ENCODE measurements at regions not wholly inside any gene's neighbourhood (a gene's known extent, or its start where the extent isn't known, plus 50 kb on each side); places are given as distances from the start of the nearest gene placed in this dataset.

- H3K4me1 ChIP-seq (ENCODE audit: control insufficient read depth, insufficient read depth, low read length) = no peaks in the 10 kb centered on the region
- no peak overlapping the region for H3K27ac ChIP-seq (ENCODE audit: low read length)
- H3K27me3 ChIP-seq (ENCODE audit: control insufficient read depth in 1 of 2, insufficient read depth in 2 of 2, low read length in 2 of 2) = no peaks in the 10 kb centered on the region
- no peaks in the 10 kb centered on the region for H3K36me3 ChIP-seq (ENCODE audit: control insufficient read depth in 2 of 2, insufficient read depth in 2 of 2, low read length in 2 of 2)
- H3K4me3 ChIP-seq (ENCODE audit: low read length in 2 of 2) = no peak overlapping the region
- H3K9me3 ChIP-seq (ENCODE audit: control insufficient read depth in 2 of 2, low read length in 2 of 2) = no peaks in the 10 kb centered on the region
- no peak overlapping the region for H3K9ac ChIP-seq (ENCODE audit: low read length in 2 of 2)
Observed at GRCh38 chr18:37997695-37998094, 432.1 kb upstream of the CELF4 start.

- H3K27ac ChIP-seq (ENCODE audit: low read length) = no peak overlapping the region
- H3K9me3 ChIP-seq (ENCODE audit: control insufficient read depth in 2 of 2, low read length in 2 of 2) = no peaks in the 10 kb centered on the region
- H3K36me3 ChIP-seq (ENCODE audit: control insufficient read depth in 2 of 2, insufficient read depth in 2 of 2, low read length in 2 of 2) = no peaks in the 10 kb centered on the region
- H3K27me3 ChIP-seq (ENCODE audit: control insufficient read depth in 1 of 2, insufficient read depth in 2 of 2, low read length in 2 of 2) = no peaks in the 10 kb centered on the region
- H3K9ac ChIP-seq (ENCODE audit: low read length in 2 of 2) = no peak overlapping the region
- H3K4me3 ChIP-seq (ENCODE audit: low read length in 2 of 2) = no peak overlapping the region
- no peaks in the 10 kb centered on the region for H3K4me1 ChIP-seq (ENCODE audit: control insufficient read depth, insufficient read depth, low read length)
Observed at GRCh38 chr18:37987901-37988300, 422.3 kb upstream of the CELF4 start.

GRCh38 chr18:37986665-37987064, 421.1 kb upstream of the CELF4 start:
- H3K4me3 ChIP-seq (ENCODE audit: low read length in 2 of 2) = no peak overlapping the region
- no peak overlapping the region for H3K9ac ChIP-seq (ENCODE audit: low read length in 2 of 2)
- H3K27ac ChIP-seq (ENCODE audit: low read length) = no peak overlapping the region
- no peaks in the 10 kb centered on the region for H3K27me3 ChIP-seq (ENCODE audit: control insufficient read depth in 1 of 2, insufficient read depth in 2 of 2, low read length in 2 of 2)
- H3K36me3 ChIP-seq (ENCODE audit: control insufficient read depth in 2 of 2, insufficient read depth in 2 of 2, low read length in 2 of 2) = no peaks in the 10 kb centered on the region
- no peaks in the 10 kb centered on the region for H3K9me3 ChIP-seq (ENCODE audit: control insufficient read depth in 2 of 2, low read length in 2 of 2)
- no peaks in the 10 kb centered on the region for H3K4me1 ChIP-seq (ENCODE audit: control insufficient read depth, insufficient read depth, low read length)

GRCh38 chr18:37985126-37985525, 419.5 kb upstream of the CELF4 start:
- Histone ChIP-seq H3K9me3 (ENCODE audit: control insufficient read depth in 2 of 2, low read length in 2 of 2) (no peaks in the 10 kb centered on the region), H3K27me3 (ENCODE audit: control insufficient read depth in 1 of 2, insufficient read depth in 2 of 2, low read length in 2 of 2) (no peaks in the 10 kb centered on the region), H3K4me3 (ENCODE audit: low read length in 2 of 2) (no peak overlapping the region), H3K27ac (ENCODE audit: low read length) (no peak overlapping the region), H3K9ac (ENCODE audit: low read length in 2 of 2) (no peak overlapping the region), H3K36me3 (ENCODE audit: control insufficient read depth in 2 of 2, insufficient read depth in 2 of 2, low read length in 2 of 2) (no peaks in the 10 kb centered on the region), H3K4me1 (ENCODE audit: control insufficient read depth, insufficient read depth, low read length) (no peaks in the 10 kb centered on the region)

GRCh38 chr18:37980556-37980955, 415.0 kb upstream of the CELF4 start:
- Histone ChIP-seq H3K36me3 (ENCODE audit: control insufficient read depth in 2 of 2, insufficient read depth in 2 of 2, low read length in 2 of 2) (no peaks in the 10 kb centered on the region), H3K4me3 (ENCODE audit: low read length in 2 of 2) (no peak overlapping the region), H3K9ac (ENCODE audit: low read length in 2 of 2) (no peak overlapping the region), H3K27ac (ENCODE audit: low read length) (no peak overlapping the region), H3K4me1 (ENCODE audit: control insufficient read depth, insufficient read depth, low read length) (no peaks in the 10 kb centered on the region), H3K9me3 (ENCODE audit: control insufficient read depth in 2 of 2, low read length in 2 of 2) (no peaks in the 10 kb centered on the region), H3K27me3 (ENCODE audit: control insufficient read depth in 1 of 2, insufficient read depth in 2 of 2, low read length in 2 of 2) (no peaks in the 10 kb centered on the region)

GRCh38 chr18:37975446-37975845, 409.8 kb upstream of the CELF4 start:
- no peak overlapping the region for H3K27ac ChIP-seq (ENCODE audit: low read length)
- H3K9me3 ChIP-seq (ENCODE audit: control insufficient read depth in 2 of 2, low read length in 2 of 2) = no peaks in the 10 kb centered on the region
- H3K36me3 ChIP-seq (ENCODE audit: control insufficient read depth in 2 of 2, insufficient read depth in 2 of 2, low read length in 2 of 2) = no peaks in the 10 kb centered on the region
- H3K27me3 ChIP-seq (ENCODE audit: control insufficient read depth in 1 of 2, insufficient read depth in 2 of 2, low read length in 2 of 2) = no peaks in the 10 kb centered on the region
- H3K9ac ChIP-seq (ENCODE audit: low read length in 2 of 2) = no peak overlapping the region
- no peaks in the 10 kb centered on the region for H3K4me1 ChIP-seq (ENCODE audit: control insufficient read depth, insufficient read depth, low read length)
- no peak overlapping the region for H3K4me3 ChIP-seq (ENCODE audit: low read length in 2 of 2)

- Histone ChIP-seq H3K36me3 (ENCODE audit: control insufficient read depth in 2 of 2, insufficient read depth in 2 of 2, low read length in 2 of 2) (no peaks in the 10 kb centered on the region), H3K4me1 (ENCODE audit: control insufficient read depth, insufficient read depth, low read length) (no peaks in the 10 kb centered on the region), H3K9me3 (ENCODE audit: control insufficient read depth in 2 of 2, low read length in 2 of 2) (no peaks in the 10 kb centered on the region), H3K4me3 (ENCODE audit: low read length in 2 of 2) (no peak overlapping the region), H3K27ac (ENCODE audit: low read length) (no peak overlapping the region), H3K27me3 (ENCODE audit: control insufficient read depth in 1 of 2, insufficient read depth in 2 of 2, low read length in 2 of 2) (no peaks in the 10 kb centered on the region), H3K9ac (ENCODE audit: low read length in 2 of 2) (no peak overlapping the region)
Observed at GRCh38 chr18:37967261-37967660, 401.7 kb upstream of the CELF4 start.

GRCh38 chr18:37965572-37965970, 400.0 kb upstream of the CELF4 start:
- Histone ChIP-seq H3K36me3 (ENCODE audit: control insufficient read depth in 2 of 2, insufficient read depth in 2 of 2, low read length in 2 of 2) (no peaks in the 10 kb centered on the region), H3K27me3 (ENCODE audit: control insufficient read depth in 1 of 2, insufficient read depth in 2 of 2, low read length in 2 of 2) (no peaks in the 10 kb centered on the region), H3K9ac (ENCODE audit: low read length in 2 of 2) (no peak overlapping the region), H3K4me1 (ENCODE audit: control insufficient read depth, insufficient read depth, low read length) (no peaks in the 10 kb centered on the region), H3K27ac (ENCODE audit: low read length) (no peak overlapping the region), H3K9me3 (ENCODE audit: control insufficient read depth in 2 of 2, low read length in 2 of 2) (no peaks in the 10 kb centered on the region), H3K4me3 (ENCODE audit: low read length in 2 of 2) (no peak overlapping the region)

- H3K4me3 ChIP-seq (ENCODE audit: low read length in 2 of 2) = no peak overlapping the region
- H3K36me3 ChIP-seq (ENCODE audit: control insufficient read depth in 2 of 2, insufficient read depth in 2 of 2, low read length in 2 of 2) = no peaks in the 10 kb centered on the region
- no peak overlapping the region for H3K27ac ChIP-seq (ENCODE audit: low read length)
- H3K9me3 ChIP-seq (ENCODE audit: control insufficient read depth in 2 of 2, low read length in 2 of 2) = no peaks in the 10 kb centered on the region
- H3K27me3 ChIP-seq (ENCODE audit: control insufficient read depth in 1 of 2, insufficient read depth in 2 of 2, low read length in 2 of 2) = no peaks in the 10 kb centered on the region
- no peak overlapping the region for H3K9ac ChIP-seq (ENCODE audit: low read length in 2 of 2)
- no peaks in the 10 kb centered on the region for H3K4me1 ChIP-seq (ENCODE audit: control insufficient read depth, insufficient read depth, low read length)
Observed at GRCh38 chr18:37964885-37965571, 399.4 kb upstream of the CELF4 start.

GRCh38 chr18:37963837-37964236, 398.2 kb upstream of the CELF4 start:
- Histone ChIP-seq H3K9ac (ENCODE audit: low read length in 2 of 2) (no peak overlapping the region), H3K4me3 (ENCODE audit: low read length in 2 of 2) (no peak overlapping the region), H3K27me3 (ENCODE audit: control insufficient read depth in 1 of 2, insufficient read depth in 2 of 2, low read length in 2 of 2) (no peaks in the 10 kb centered on the region), H3K27ac (ENCODE audit: low read length) (no peak overlapping the region), H3K36me3 (ENCODE audit: control insufficient read depth in 2 of 2, insufficient read depth in 2 of 2, low read length in 2 of 2) (no peaks in the 10 kb centered on the region), H3K4me1 (ENCODE audit: control insufficient read depth, insufficient read depth, low read length) (no peaks in the 10 kb centered on the region), H3K9me3 (ENCODE audit: control insufficient read depth in 2 of 2, low read length in 2 of 2) (no peaks in the 10 kb centered on the region)

- Histone ChIP-seq H3K4me1 (ENCODE audit: control insufficient read depth, insufficient read depth, low read length) (no peaks in the 10 kb centered on the region), H3K27ac (ENCODE audit: low read length) (no peak overlapping the region), H3K36me3 (ENCODE audit: control insufficient read depth in 2 of 2, insufficient read depth in 2 of 2, low read length in 2 of 2) (no peaks in the 10 kb centered on the region), H3K27me3 (ENCODE audit: control insufficient read depth in 1 of 2, insufficient read depth in 2 of 2, low read length in 2 of 2) (no peaks in the 10 kb centered on the region), H3K9me3 (ENCODE audit: control insufficient read depth in 2 of 2, low read length in 2 of 2) (no peaks in the 10 kb centered on the region), H3K9ac (ENCODE audit: low read length in 2 of 2) (no peak overlapping the region), H3K4me3 (ENCODE audit: low read length in 2 of 2) (no peak overlapping the region)
Observed at GRCh38 chr18:37962316-37962966, 396.8 kb upstream of the CELF4 start.

Data from stomach smooth muscle (tissue), 2 donors.